Omental fat pad (tissue), 3 donors: ENCODE measurements at regions not wholly inside any gene's neighbourhood (a gene's known extent, or its start where the extent isn't known, plus 50 kb on each side); places are given as distances from the start of the nearest gene placed in this dataset.

Source experiments
- ATAC-seq: fragments of 150-250 bp; one replicate; pipeline ENCODE4 v1.9.1; 2016; ENCODE audit warnings: mild to moderate bottlenecking, moderate library complexity; ENCODE audit not compliant: low FRiP score
- DNase-seq: peaks from one replicate; pipeline ENCODE4 v3.0.0-alpha.2; 2019; ENCODE audit warnings: low spot score
- CTCF ChIP-seq, 3 donors: fragments of 450-650 bp; IDR thresholded peaks; one replicate each; pipeline ENCODE4 v1.5.1; 2016 to 2017; ENCODE audit warnings: antibody characterized with exemption in 3 of 3, mild to moderate bottlenecking in 3 of 3, moderate library complexity in 2 of 3

- TF ChIP-seq CTCF (IDR thresholded peaks at IDR 0.05): no peak
- ATAC-seq (no peak), DNase-seq (no peak)
Observed at GRCh38 chr21:16590186-16590585, 860.4 kb downstream of the USP25 start.

- ATAC-seq (no peak), DNase-seq (no peak)
- TF ChIP-seq CTCF (IDR thresholded peaks at IDR 0.05): no peak
Observed at GRCh38 chr21:16590641-16591292, 861.0 kb downstream of the USP25 start.

GRCh38 chr21:16592381-16592780, 862.6 kb downstream of the USP25 start:
- ATAC-seq: no peak
- DNase-seq: no peak
- no peak for TF ChIP-seq CTCF (IDR thresholded peaks at IDR 0.05)

- ATAC-seq (no peak), DNase-seq (no peak)
- TF ChIP-seq CTCF (IDR thresholded peaks at IDR 0.05): no peak
Observed at GRCh38 chr21:16594191-16594590, 864.4 kb downstream of the USP25 start.

- TF ChIP-seq CTCF (IDR thresholded peaks at IDR 0.05): no peak
- ATAC-seq (no peak), DNase-seq (no peak)
Observed at GRCh38 chr21:16596369-16596768, 866.6 kb downstream of the USP25 start.

- no peak for ATAC-seq
- DNase-seq: no peak
- no peak for TF ChIP-seq CTCF (IDR thresholded peaks at IDR 0.05)
Observed at GRCh38 chr21:16597753-16598152, 868.0 kb downstream of the USP25 start.

- no peak for DNase-seq
- no peak for ATAC-seq
- TF ChIP-seq CTCF (IDR thresholded peaks at IDR 0.05): no peak
Observed at GRCh38 chr21:16605597-16605996, 875.8 kb downstream of the USP25 start.
